GM23338 (cell line): ENCODE measurements at regions not wholly inside any gene's neighbourhood (a gene's known extent, or its start where the extent isn't known, plus 50 kb on each side); places are given as distances from the start of the nearest gene placed in this dataset.
A peak's percentile ranks its signal among the peaks of the same experiment; 100 is the strongest.

Experiments used
- ATAC-seq: fragments of 200-7000 bp; cut with Tn5 transposase; 3 replicates; pipeline ENCODE4 v1.9.1; 2020
- DNase-seq: peaks from one replicate; pipeline ENCODE4 v3.0.0-alpha.2; 2015; ENCODE audit warnings: low spot score
- H2AFZ ChIP-seq: fragments of 200-600 bp; sonication (generic); 2 replicates; pipeline ENCODE4 v1.8.0; 2016; ENCODE audit warnings: antibody characterized with exemption, mild to moderate bottlenecking, moderate library complexity
- H3F3A ChIP-seq: fragments of 200-600 bp; sonication (generic); replicated peaks from 2 replicates; pipeline ENCODE4 v1.8.0; 2017; ENCODE audit warnings: antibody characterized with exemption, mixed run types, low read depth
- H3K27ac ChIP-seq: fragments of 200-600 bp; sonication (generic); 2 replicates; pipeline ENCODE4 v1.6.1; 2016; ENCODE audit warnings: low read depth
- H3K27me3 ChIP-seq: fragments of 200-600 bp; sonication (generic); 2 replicates; pipeline ENCODE4 v1.8.0; 2016; ENCODE audit warnings: mild to moderate bottlenecking, mixed run types, moderate library complexity; ENCODE audit not compliant: insufficient read depth
- H3K36me3 ChIP-seq: fragments of 200-600 bp; sonication (generic); 2 replicates; pipeline ENCODE4 v1.8.0; 2016; ENCODE audit warnings: mild to moderate bottlenecking; ENCODE audit not compliant: insufficient read depth
- H3K4me1 ChIP-seq: fragments of 200-600 bp; sonication (generic); 2 replicates; pipeline ENCODE4 v1.8.0; 2016; ENCODE audit warnings: mild to moderate bottlenecking, moderate library complexity; ENCODE audit not compliant: insufficient read depth
- H3K4me2 ChIP-seq: fragments of 200-600 bp; sonication (generic); 2 replicates; pipeline ENCODE4 v1.7.1; 2017; ENCODE audit warnings: mixed run types
- H3K4me3 ChIP-seq: fragments of 200-600 bp; sonication (generic); 2 replicates; pipeline ENCODE4 v1.6.1; 2016; ENCODE audit warnings: mixed run types
- H3K79me2 ChIP-seq: fragments of 200-600 bp; sonication (generic); replicated peaks from 2 replicates; pipeline ENCODE4 v1.8.0; 2017; ENCODE audit warnings: mild to moderate bottlenecking; ENCODE audit not compliant: insufficient read depth
- H3K9me2 ChIP-seq: fragments of 200-600 bp; sonication (generic); 2 replicates; pipeline ENCODE4 v1.8.0; 2017; ENCODE audit not compliant: insufficient read depth
- H4K20me1 ChIP-seq: fragments of 200-600 bp; sonication (generic); replicated peaks from 2 replicates; pipeline ENCODE4 v1.8.0; 2017; ENCODE audit warnings: mild to moderate bottlenecking; ENCODE audit not compliant: insufficient read depth
- H3K27ac Mint-ChIP-seq: 2 replicates; pipeline ENCODE4 v1.8.0; 2020; ENCODE audit warnings: inconsistent platforms, mild to moderate bottlenecking, moderate library complexity, mixed read lengths
- H3K27me3 Mint-ChIP-seq: 3 replicates; pipeline ENCODE4 v1.8.0; 2022; ENCODE audit warnings: low read depth, mild to moderate bottlenecking, moderate library complexity, mixed read lengths, inconsistent platforms; ENCODE audit not compliant: insufficient read depth, poor library complexity
- H3K36me3 Mint-ChIP-seq: 3 replicates; pipeline ENCODE4 v1.8.0; 2021; ENCODE audit warnings: low read depth, mild to moderate bottlenecking, inconsistent platforms, moderate library complexity, mixed read lengths
- H3K4me1 Mint-ChIP-seq: 3 replicates; pipeline ENCODE4 v1.8.0; 2020; ENCODE audit warnings: mild to moderate bottlenecking, inconsistent platforms, mixed read lengths
- H3K4me3 Mint-ChIP-seq: 3 replicates; pipeline ENCODE4 v1.8.0; 2021; ENCODE audit warnings: moderate library complexity, mild to moderate bottlenecking, inconsistent platforms, mixed read lengths
- H3K9me3 Mint-ChIP-seq: 3 replicates; pipeline ENCODE4 v1.8.0; 2020; ENCODE audit warnings: moderate library complexity, mild to moderate bottlenecking, inconsistent platforms, mixed read lengths
- CREB1 ChIP-seq: fragments of 250-450 bp; sonication (Bioruptor Pico); IDR thresholded peaks from 2 replicates; pipeline ENCODE4 v1.5.0; 2020; ENCODE audit warnings: low read depth, mild to moderate bottlenecking, moderate library complexity
- CTCF ChIP-seq, 2 experiments: fragments of 200-600 bp in 1 of 2; sonication (generic) in 1 of 2; conservative IDR thresholded peaks; 2 replicates each; pipeline versions ENCODE4 v1.5.1 to v1.6.1; 2016 to 2017; ENCODE audit warnings: antibody characterized with exemption in 2 of 2, low read depth in 2 of 2, mild to moderate bottlenecking in 2 of 2, moderate library complexity in 1 of 2
- EZH2 ChIP-seq: fragments of 200-600 bp; sonication (generic); IDR thresholded peaks from one replicate; pipeline ENCODE4 v1.8.0; 2017; ENCODE audit warnings: antibody characterized with exemption, mild to moderate bottlenecking, low read depth; ENCODE audit not compliant: unreplicated experiment
- EZH2phosphoT487 ChIP-seq: fragments of 200-600 bp; sonication (generic); IDR thresholded peaks from one replicate; pipeline ENCODE4 v1.8.1; 2018; ENCODE audit warnings: antibody characterized with exemption; ENCODE audit not compliant: unreplicated experiment
- JUNB ChIP-seq: IDR thresholded peaks from one replicate; pipeline ENCODE4 v1.6.1; 2016; ENCODE audit warnings: antibody characterized with exemption; ENCODE audit not compliant: unreplicated experiment
- NANOG ChIP-seq: IDR thresholded peaks from 2 replicates; pipeline ENCODE4 v1.6.1; 2016; ENCODE audit warnings: antibody characterized with exemption, borderline replicate concordance
- POLR2AphosphoS5 ChIP-seq: IDR thresholded peaks from 2 replicates; pipeline ENCODE4 v1.6.1; 2016; ENCODE audit warnings: antibody characterized with exemption, low read depth
- STAT1 ChIP-seq: IDR thresholded peaks from one replicate; pipeline ENCODE4 v1.6.1; 2016; ENCODE audit warnings: antibody characterized with exemption; ENCODE audit not compliant: unreplicated experiment
- ZNF114 ChIP-seq: fragments of 250-450 bp; sonication (Bioruptor Pico); IDR thresholded peaks from 2 replicates; pipeline ENCODE4 v1.5.0; 2020; ENCODE audit warnings: mild to moderate bottlenecking, moderate library complexity
- ZNF331 ChIP-seq: fragments of 250-450 bp; sonication (Bioruptor Pico); IDR thresholded peaks from 2 replicates; pipeline ENCODE4 v1.5.0; 2020; ENCODE audit warnings: low read depth, mild to moderate bottlenecking, moderate library complexity
- ZNF462 ChIP-seq: fragments of 250-450 bp; sonication (Bioruptor Pico); IDR thresholded peaks from 2 replicates; pipeline ENCODE4 v1.5.0; 2020; ENCODE audit warnings: mild to moderate bottlenecking, moderate library complexity
- TF ChIP-seq, protein P1 (sequence below): IDR thresholded peaks from 2 replicates; pipeline ENCODE4 v1.6.1; 2016; ENCODE audit warnings: antibody characterized with exemption

- H3K36me3 Mint-ChIP-seq: peaks cover 29% of the 10 kb centered on the region
Observed at GRCh38 chr2:12404497-12404896, 312.2 kb upstream of the TRIB2 start.

DNA sequence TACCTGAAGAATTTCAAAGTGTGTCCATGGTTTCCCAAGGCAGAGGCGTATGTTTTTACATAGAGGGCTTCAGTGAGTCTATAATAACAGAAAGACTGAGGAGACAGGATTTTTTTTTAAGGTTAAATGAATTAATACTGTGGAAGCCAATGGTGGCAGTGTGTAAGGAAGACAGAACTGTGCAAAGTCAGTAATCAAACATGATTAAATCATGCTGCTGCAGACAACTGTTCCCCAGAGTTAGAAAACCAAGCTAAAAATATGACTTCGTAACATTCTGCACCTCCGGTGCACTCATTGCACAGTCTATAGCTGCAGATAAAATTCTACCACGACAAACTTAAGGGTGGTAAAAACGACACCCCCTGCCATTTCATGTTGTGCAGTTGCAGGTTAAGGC, 309.6 kb upstream of the TRIB2 start:
- Mint-ChIP-seq H3K27me3 (peaks cover 6% of the 10 kb centered on the region), H3K27ac (no peak overlapping the region), H3K36me3 (peaks cover 16% of the 10 kb centered on the region), H3K4me3 (no peak overlapping the region), H3K4me1 (peaks cover 7% of the 10 kb centered on the region), H3K9me3 (peaks cover 32% of the 10 kb centered on the region)
- H3K4me2 ChIP-seq: no peak overlapping the region
- no peak overlapping the region for H2AFZ ChIP-seq
- no peaks in the 10 kb centered on the region for H3F3A ChIP-seq
- H3K9me2 ChIP-seq: peaks cover 11% of the 10 kb centered on the region
- H3K27me3 ChIP-seq: peaks cover 21% of the 10 kb centered on the region; the same call in 1 of the 2 replicates
- no peak overlapping the region for H3K4me3 ChIP-seq
- H3K27ac ChIP-seq: no peak overlapping the region
- peaks cover 7% of the 10 kb centered on the region; the same call in 1 of the 2 replicates for H3K36me3 ChIP-seq
- H4K20me1 ChIP-seq: no peaks in the 10 kb centered on the region
- DNase-seq (no peak), ATAC-seq (no peak)
- peaks cover 3% of the 10 kb centered on the region; the same call in 1 of the 2 replicates for H3K4me1 ChIP-seq
- H3K79me2 ChIP-seq: no peaks in the 10 kb centered on the region
- TF ChIP-seq JUNB (no peak), ZNF114 (CRISPR knock-in tag) (no peak), ZNF462 (CRISPR knock-in tag) (no peak), NANOG (no peak), POLR2AphosphoS5 (no peak), CREB1 (CRISPR knock-in tag) (no peak), ZNF331 (no peak), EZH2phosphoT487 (no peak), STAT1 (no peak), EZH2 (no peak), CTCF (conservative IDR thresholded peaks at IDR 0.05; ENCODE audit: low read depth in 2 of 2) (no peak)
- TF ChIP-seq, protein P1, sequence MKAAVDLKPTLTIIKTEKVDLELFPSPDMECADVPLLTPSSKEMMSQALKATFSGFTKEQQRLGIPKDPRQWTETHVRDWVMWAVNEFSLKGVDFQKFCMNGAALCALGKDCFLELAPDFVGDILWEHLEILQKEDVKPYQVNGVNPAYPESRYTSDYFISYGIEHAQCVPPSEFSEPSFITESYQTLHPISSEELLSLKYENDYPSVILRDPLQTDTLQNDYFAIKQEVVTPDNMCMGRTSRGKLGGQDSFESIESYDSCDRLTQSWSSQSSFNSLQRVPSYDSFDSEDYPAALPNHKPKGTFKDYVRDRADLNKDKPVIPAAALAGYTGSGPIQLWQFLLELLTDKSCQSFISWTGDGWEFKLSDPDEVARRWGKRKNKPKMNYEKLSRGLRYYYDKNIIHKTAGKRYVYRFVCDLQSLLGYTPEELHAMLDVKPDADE: no peak

More at GRCh38 chr2:12404497-12404896, 312.2 kb upstream of the TRIB2 start:
- peaks cover 8% of the 10 kb centered on the region for H3K27me3 Mint-ChIP-seq
- H3K4me3 Mint-ChIP-seq: no peak overlapping the region
- H3K9me3 Mint-ChIP-seq: peaks cover 36% of the 10 kb centered on the region
- Histone ChIP-seq H3K27ac (no peak overlapping the region), H2AFZ (no peak overlapping the region), H3K9me2 (peaks cover 10% of the 10 kb centered on the region), H3K4me3 (no peak overlapping the region), H4K20me1 (no peaks in the 10 kb centered on the region; the same call in 1 of the 2 replicates), H3K27me3 (peaks cover 21% of the 10 kb centered on the region; the same call in 1 of the 2 replicates), H3K4me2 (no peak overlapping the region), H3K36me3 (peaks cover 12% of the 10 kb centered on the region; the same call in 1 of the 2 replicates), H3K79me2 (no peaks in the 10 kb centered on the region), H3F3A (no peaks in the 10 kb centered on the region), H3K4me1 (peaks cover 3% of the 10 kb centered on the region; the same call in 1 of the 2 replicates)
- ATAC-seq (no peak), DNase-seq (no peak)
- H3K4me1 Mint-ChIP-seq: peaks cover 7% of the 10 kb centered on the region
- TF ChIP-seq POLR2AphosphoS5 (no peak), EZH2 (no peak), ZNF331 (no peak), NANOG (peak; percentile 86)
- no peak overlapping the region for H3K27ac Mint-ChIP-seq
